WTC11 (cell line): ENCODE measurements at regions not wholly inside any gene's neighbourhood (a gene's known extent, or its start where the extent isn't known, plus 50 kb on each side); places are given as distances from the start of the nearest gene placed in this dataset.
"Not testable (repeated sequence)": the region's sequence is repeated elsewhere in the genome, so short reads cannot be mapped to it uniquely, and the experiment has no call there.

ENCODE experiments used
- ESRRA ChIP-seq: sonication (generic); formaldehyde crosslinking; IDR thresholded peaks from 2 replicates; pipeline ENCODE4 v1.8.1; 2022; ENCODE audit warnings: mild to moderate bottlenecking, missing genetic modification reagents, borderline replicate concordance
- JUN ChIP-seq: sonication (generic); formaldehyde crosslinking; IDR thresholded peaks from 2 replicates; pipeline ENCODE4 v1.8.0; 2023; ENCODE audit warnings: mild to moderate bottlenecking, missing genetic modification reagents
- NR1H2 ChIP-seq: sonication (generic); formaldehyde crosslinking; IDR thresholded peaks from 2 replicates; pipeline ENCODE4 v1.9.0; 2021; ENCODE audit warnings: mild to moderate bottlenecking, moderate library complexity, missing genetic modification reagents
- NR3C1 ChIP-seq: sonication (generic); formaldehyde crosslinking; conservative IDR thresholded peaks from 2 replicates; pipeline ENCODE4 v1.8.1; 2023; ENCODE audit warnings: low read depth, mild to moderate bottlenecking, missing genetic modification reagents
- RELA ChIP-seq: sonication (generic); formaldehyde crosslinking; IDR thresholded peaks from 2 replicates; pipeline ENCODE4 v1.8.1; 2022; ENCODE audit warnings: missing genetic modification reagents, mild to moderate bottlenecking, borderline replicate concordance
- SMAD3 ChIP-seq: sonication (generic); formaldehyde crosslinking; IDR thresholded peaks from 2 replicates; pipeline ENCODE4 v1.8.0; 2022; ENCODE audit warnings: missing genetic modification reagents, mild to moderate bottlenecking, borderline replicate concordance
- TCF7 ChIP-seq: sonication (generic); formaldehyde crosslinking; IDR thresholded peaks from 2 replicates; pipeline ENCODE4 v1.8.0; 2022; ENCODE audit warnings: mild to moderate bottlenecking, low read depth, missing genetic modification reagents, moderate library complexity
- ZBTB21 ChIP-seq: sonication (generic); formaldehyde crosslinking; IDR thresholded peaks from 2 replicates; pipeline ENCODE4 v1.8.1; 2023; ENCODE audit warnings: mild to moderate bottlenecking, missing genetic modification reagents, borderline replicate concordance
- TF ChIP-seq, protein P1 (sequence below): fragments of 200-600 bp; IDR thresholded peaks from 2 replicates; pipeline ENCODE4 v1.8.0; 2022; ENCODE audit warnings: antibody characterized with exemption
- TF ChIP-seq, protein P2 (sequence below): sonication (generic); formaldehyde crosslinking; IDR thresholded peaks from 2 replicates; pipeline ENCODE4 v1.8.1; 2022; ENCODE audit warnings: low read depth, mild to moderate bottlenecking, moderate library complexity, missing genetic modification reagents, borderline replicate concordance
- TF ChIP-seq, protein P3 (sequence below): sonication (generic); formaldehyde crosslinking; IDR thresholded peaks from 2 replicates; pipeline ENCODE4 v1.8.0; 2022; ENCODE audit warnings: mild to moderate bottlenecking, missing genetic modification reagents
- TF ChIP-seq, protein P4 (sequence below): sonication (generic); formaldehyde crosslinking; IDR thresholded peaks from 2 replicates; pipeline ENCODE4 v1.8.0; 2022; ENCODE audit warnings: missing genetic modification reagents

DNA sequence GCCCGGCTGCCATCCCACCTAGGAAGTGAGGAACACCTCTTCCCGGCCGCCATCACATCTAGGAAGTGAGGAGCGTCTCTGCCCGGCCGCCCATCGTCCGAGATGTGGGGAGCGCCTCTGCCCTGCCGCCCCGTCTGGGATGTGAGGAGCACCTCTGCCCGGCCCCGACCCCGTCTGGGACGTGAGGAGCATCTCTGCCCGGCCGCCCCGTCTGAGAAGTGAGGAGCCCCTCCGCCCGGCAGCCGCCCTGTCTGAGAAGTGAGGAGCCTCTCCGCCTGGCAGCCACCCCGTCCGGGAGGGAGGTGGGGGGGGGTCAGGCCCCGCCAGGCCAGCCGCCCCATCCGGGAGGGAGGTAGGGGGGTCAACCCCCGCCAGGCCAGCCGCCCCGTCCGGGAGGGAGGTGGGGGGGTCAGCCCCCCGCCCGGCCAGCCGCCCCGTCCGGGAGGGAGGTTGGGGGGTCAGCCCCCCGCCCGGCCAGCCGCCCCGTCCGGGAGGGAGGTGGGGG lies 330.0 kb downstream of the CBLN1 start:
- TF ChIP-seq, protein P1, sequence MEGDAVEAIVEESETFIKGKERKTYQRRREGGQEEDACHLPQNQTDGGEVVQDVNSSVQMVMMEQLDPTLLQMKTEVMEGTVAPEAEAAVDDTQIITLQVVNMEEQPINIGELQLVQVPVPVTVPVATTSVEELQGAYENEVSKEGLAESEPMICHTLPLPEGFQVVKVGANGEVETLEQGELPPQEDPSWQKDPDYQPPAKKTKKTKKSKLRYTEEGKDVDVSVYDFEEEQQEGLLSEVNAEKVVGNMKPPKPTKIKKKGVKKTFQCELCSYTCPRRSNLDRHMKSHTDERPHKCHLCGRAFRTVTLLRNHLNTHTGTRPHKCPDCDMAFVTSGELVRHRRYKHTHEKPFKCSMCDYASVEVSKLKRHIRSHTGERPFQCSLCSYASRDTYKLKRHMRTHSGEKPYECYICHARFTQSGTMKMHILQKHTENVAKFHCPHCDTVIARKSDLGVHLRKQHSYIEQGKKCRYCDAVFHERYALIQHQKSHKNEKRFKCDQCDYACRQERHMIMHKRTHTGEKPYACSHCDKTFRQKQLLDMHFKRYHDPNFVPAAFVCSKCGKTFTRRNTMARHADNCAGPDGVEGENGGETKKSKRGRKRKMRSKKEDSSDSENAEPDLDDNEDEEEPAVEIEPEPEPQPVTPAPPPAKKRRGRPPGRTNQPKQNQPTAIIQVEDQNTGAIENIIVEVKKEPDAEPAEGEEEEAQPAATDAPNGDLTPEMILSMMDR = not testable (repeated sequence)
- TF ChIP-seq RELA; TCF7 (CRISPR knock-in tag); SMAD3 (CRISPR knock-in tag); ESRRA; JUN (CRISPR knock-in tag); ZBTB21 (CRISPR knock-in tag); NR3C1 (CRISPR knock-in tag); NR1H2 (CRISPR knock-in tag): not testable (repeated sequence)
- TF ChIP-seq, protein P2, sequence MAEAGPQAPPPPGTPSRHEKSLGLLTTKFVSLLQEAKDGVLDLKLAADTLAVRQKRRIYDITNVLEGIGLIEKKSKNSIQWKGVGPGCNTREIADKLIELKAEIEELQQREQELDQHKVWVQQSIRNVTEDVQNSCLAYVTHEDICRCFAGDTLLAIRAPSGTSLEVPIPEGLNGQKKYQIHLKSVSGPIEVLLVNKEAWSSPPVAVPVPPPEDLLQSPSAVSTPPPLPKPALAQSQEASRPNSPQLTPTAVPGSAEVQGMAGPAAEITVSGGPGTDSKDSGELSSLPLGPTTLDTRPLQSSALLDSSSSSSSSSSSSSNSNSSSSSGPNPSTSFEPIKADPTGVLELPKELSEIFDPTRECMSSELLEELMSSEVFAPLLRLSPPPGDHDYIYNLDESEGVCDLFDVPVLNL (CRISPR knock-in tag) = not testable (repeated sequence)
- TF ChIP-seq, protein P3, sequence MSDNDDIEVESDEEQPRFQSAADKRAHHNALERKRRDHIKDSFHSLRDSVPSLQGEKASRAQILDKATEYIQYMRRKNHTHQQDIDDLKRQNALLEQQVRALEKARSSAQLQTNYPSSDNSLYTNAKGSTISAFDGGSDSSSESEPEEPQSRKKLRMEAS (CRISPR knock-in tag) = not testable (repeated sequence)
- TF ChIP-seq, protein P4, sequence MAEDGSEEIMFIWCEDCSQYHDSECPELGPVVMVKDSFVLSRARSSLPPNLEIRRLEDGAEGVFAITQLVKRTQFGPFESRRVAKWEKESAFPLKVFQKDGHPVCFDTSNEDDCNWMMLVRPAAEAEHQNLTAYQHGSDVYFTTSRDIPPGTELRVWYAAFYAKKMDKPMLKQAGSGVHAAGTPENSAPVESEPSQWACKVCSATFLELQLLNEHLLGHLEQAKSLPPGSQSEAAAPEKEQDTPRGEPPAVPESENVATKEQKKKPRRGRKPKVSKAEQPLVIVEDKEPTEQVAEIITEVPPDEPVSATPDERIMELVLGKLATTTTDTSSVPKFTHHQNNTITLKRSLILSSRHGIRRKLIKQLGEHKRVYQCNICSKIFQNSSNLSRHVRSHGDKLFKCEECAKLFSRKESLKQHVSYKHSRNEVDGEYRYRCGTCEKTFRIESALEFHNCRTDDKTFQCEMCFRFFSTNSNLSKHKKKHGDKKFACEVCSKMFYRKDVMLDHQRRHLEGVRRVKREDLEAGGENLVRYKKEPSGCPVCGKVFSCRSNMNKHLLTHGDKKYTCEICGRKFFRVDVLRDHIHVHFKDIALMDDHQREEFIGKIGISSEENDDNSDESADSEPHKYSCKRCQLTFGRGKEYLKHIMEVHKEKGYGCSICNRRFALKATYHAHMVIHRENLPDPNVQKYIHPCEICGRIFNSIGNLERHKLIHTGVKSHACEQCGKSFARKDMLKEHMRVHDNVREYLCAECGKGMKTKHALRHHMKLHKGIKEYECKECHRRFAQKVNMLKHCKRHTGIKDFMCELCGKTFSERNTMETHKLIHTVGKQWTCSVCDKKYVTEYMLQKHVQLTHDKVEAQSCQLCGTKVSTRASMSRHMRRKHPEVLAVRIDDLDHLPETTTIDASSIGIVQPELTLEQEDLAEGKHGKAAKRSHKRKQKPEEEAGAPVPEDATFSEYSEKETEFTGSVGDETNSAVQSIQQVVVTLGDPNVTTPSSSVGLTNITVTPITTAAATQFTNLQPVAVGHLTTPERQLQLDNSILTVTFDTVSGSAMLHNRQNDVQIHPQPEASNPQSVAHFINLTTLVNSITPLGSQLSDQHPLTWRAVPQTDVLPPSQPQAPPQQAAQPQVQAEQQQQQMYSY (CRISPR knock-in tag) = not testable (repeated sequence)
